ENCODE measurements at regions not wholly inside any gene's neighbourhood (a gene's known extent, or its start where the extent isn't known, plus 50 kb on each side); places are given as distances from the start of the nearest gene placed in this dataset.
A peak's percentile ranks its signal among the peaks of the same experiment; 100 is the strongest.

DNA sequence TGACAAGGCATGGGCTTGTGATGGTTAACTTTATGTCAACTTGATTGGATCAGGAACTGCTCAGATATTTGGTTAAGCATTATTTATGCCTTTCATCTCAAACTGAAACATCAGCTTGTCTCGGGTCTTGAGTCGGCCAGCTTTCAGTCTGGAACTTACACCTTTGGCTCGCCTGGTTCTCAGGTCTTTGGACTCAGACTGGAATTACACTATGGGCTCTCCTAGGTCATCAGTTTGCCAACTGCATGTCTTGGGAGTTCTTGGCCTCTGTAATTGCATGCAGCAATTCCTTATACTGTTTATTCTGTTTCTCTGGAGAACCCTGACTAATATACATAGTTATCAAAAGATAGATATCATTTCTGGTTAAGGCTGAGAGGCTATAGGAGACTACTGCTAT is 653.7 kb downstream of the ADGRL2 start:
- DNase-seq (no peak), ATAC-seq (no peak)
- intact Hi-C loops (cut with DNase I): no loop called here

DNA sequence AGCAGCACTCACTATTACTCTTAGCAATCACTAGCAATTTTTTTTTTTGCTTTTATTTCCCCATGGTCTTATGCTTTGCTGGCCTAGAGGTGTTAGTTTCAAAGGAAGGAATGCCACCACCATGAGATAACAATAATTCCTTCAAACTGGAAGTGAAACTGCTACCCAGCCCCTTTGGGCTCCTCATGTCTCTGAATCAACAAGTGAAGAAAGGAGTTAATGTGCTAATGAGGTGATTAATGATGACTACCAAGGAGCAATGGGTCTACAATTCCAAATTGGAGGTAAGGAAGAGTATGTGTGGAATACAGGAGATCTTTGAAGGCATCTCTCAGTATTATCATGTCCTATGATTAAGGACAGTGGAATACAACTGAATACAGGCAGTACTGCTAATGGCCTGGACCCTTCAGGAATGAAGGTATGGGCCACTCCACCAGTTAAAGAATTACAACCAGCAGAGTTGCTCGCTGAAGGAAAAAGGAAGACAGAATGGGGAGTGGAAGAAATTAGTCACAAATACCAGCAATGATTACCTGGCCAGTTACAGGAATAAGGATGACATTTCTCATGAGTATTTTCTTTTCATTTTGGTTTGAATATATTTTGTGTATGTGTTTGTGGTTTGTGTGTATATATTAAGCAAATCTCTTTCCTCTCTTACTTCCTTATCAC is 652.9 kb downstream of the ADGRL2 start:
- ATAC-seq (no peak), DNase-seq (no peak)
- intact Hi-C loops (cut with DNase I): no loop called here

DNA sequence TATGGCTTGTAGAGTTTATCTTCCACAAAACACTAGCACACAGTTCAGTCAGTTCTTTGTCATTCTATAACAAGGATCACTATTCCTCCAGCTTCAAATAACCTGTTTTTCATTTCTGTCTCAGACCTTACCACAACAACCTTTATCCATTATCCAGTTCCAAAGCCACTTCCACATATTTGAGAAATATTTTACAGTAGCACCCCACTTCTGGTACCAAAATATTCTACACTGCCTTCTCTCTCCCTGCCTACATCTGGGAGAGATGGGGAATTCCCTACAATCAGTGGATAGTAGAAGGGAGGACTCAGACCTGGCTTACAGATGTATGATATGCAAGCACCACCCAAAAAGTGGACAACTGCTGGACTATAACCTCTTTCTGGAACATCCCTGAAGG is 651.4 kb downstream of the ADGRL2 start:
- intact Hi-C loops (cut with DNase I): no loop called here
- ATAC-seq: no peak
- no peak for DNase-seq

DNA sequence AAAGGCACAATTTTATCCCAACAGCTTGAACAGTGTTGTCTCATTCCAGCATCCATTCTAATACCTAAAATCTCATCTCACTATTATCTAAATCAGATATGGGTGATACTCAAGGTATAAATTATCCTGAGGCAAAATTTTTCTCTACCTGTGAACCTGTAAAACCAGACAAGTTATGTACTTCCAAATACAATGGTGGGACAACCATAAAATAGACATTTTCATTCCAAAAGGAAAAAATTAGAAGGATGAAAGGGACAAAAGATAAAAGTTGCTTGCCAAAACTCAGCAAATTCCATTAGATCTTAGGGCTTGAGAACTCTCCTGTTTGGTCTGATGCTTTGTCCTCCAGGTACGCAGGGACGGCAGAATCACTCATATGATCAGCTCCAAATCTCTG is 650.5 kb downstream of the ADGRL2 start:
- intact Hi-C loops (cut with DNase I): no loop called here

DNA sequence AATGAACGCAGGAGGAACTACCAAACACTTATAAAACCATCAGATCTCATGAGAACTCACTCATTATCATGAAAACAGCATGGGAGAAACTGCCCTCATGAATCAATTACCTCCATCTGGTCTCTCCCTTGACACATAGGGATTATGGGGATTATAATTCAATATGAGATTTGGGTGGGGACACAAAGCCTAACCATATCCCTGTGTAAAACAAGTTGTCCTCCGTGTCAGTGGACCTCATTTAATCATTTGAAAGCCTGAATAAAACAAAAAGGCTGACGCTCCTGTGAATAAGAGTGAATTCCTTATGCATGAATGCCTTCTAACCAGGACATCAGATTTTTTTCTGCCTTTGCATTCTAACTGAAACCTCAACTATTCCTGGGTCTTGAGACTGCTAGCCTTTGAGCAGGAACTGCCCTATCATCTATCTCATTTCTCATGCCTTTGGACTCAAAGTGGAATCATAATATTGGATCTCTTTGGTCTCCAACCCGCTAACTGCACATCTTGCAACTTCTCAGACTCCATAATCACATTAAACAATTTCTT is 648.8 kb downstream of the ADGRL2 start:
- no peak for ATAC-seq
- intact Hi-C loops (cut with DNase I): no loop called here
- no peak for DNase-seq

More for the DNA sequence above, 650.5 kb downstream of the ADGRL2 start:
- no peak for DNase-seq
- ATAC-seq: no peak

DNA sequence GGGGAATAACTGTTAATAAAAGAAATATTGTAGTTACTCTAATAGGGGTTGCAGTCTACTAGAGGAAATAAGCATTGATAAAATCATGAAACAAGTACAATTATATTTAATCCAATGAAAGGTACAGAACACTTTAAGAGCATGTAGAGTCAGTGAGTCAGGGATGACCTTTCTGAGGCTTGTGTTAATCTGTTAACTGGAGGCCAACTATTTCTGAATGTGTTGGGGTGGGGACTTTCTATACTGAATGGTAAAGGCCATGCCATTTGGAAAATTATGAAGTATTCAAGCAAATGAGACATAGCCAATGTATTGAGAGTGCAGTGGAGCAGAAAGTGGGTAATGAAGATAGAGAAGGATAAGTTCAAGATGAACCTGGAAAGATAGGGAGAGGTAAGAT is 646.2 kb downstream of the ADGRL2 start:
- DNase-seq (no peak), ATAC-seq (no peak)
- intact Hi-C loops (cut with DNase I): no loop called here

DNA sequence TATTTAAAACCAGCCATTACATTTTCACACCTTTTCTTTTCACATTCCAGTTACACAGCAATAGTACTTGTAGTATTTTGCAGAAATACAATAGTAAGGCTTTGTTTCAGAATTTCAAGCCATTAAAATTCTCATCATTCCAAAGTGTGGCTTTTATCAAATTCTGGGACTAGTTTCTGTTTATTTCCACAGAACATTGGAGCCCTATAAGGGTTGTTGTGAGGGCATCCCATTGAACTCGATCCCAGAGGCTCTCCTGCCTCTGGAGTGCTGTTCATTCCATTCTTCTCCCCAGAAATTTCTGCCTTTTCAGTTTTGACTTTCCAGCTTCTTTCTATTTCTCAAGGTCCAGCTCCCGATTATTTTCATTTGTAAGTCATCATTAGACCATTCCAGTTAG is 645.5 kb downstream of the ADGRL2 start:
- intact Hi-C loops (cut with DNase I): no loop called here
- ATAC-seq (peak in 1 of 2 donors; percentile 55), DNase-seq (no peak)

DNA sequence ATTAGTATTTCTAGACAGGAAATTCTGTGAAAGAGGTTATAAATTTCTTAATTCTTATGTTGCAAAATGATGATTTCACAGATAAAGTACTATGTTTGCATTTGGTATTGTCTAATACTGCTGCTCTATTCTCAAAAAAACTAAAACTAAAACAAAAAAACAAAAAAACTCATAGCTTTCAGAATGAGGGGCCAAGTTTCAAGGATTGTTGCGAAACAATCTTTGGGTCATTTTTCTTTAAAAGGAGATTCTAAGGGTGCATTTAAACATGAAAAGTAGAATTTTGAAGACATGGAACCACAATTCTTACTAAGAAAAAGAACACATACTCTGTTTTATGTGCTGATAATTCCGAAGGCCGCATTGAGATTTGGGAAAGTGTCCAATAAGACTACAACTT is 645.1 kb downstream of the ADGRL2 start:
- intact Hi-C loops (cut with DNase I): no loop called here
- DNase-seq (no peak), ATAC-seq (peak in 1 of 2 donors; percentile 15)

DNA sequence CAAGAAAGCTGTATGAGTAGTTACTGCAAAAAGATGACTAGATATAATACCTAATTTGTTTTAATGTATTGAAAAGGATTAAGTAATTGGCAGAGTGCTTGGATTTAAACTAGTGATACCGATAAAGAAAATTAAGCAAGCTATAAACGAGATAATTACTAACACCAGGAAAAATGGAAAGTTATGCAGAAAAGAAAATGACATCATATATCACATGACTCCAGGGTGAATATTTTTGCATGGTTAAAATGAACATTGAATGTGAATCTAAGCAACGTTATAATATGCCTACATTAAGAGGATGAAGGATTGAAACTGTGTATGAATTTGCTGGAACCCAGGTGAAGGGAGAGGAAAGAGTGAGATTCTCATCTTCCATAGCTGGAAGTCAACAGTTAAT is 644.4 kb downstream of the ADGRL2 start:
- ATAC-seq (no peak), DNase-seq (no peak)
- intact Hi-C loops (cut with DNase I): no loop called here

DNA sequence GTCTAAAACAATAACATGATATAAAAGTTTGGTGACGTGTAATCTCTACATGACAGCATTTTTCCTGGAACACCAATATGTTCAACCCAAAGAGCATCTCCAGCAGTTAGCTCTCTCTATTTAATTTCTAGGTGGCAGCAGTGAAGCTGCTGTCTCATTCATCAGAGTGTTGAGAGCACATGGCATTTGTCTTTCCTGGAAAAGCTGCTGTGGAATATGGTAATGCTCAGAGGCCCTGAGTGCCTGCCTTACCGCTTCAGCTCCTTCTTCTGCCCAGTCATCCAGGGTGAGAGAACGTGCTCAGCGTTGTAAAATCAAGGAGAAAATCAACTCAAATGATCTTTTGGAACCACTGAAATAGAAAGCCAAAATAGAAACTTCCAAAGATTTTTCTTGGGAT is 640.7 kb downstream of the ADGRL2 start:
- DNase-seq (no peak), ATAC-seq (no peak)
- intact Hi-C loops (cut with DNase I): no loop called here

DNA sequence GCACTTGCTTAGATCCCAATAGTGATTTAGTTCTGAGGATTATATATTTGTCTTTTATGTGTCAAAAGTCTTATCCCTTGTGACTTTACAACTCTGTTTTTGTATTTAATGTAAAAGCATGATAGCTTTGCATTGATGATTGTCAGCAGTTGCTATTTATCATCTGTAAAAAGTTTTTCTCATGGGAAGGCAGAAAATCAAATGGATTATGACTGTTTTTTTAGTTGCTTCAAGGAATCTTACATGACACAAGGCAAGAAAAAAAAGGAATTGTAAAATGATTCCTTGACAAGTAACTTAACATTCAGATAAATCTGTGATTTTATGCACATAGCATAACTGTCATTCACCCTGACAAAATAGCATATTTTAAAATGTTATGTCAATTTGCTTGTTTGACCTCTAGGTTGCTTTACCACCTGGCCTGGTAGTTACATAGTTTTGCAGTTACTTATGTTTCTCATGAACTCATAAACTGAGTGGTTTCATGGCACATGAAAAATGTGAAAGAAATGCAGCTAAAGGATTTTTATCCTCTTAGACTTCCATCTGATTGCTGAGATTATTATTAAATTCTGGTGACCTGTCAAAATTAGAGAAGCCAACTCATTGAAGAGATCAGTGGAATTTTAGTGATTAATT is 622.6 kb downstream of the ADGRL2 start:
- intact Hi-C loops (cut with DNase I): no loop called here
- DNase-seq (no peak), ATAC-seq (no peak)

DNA sequence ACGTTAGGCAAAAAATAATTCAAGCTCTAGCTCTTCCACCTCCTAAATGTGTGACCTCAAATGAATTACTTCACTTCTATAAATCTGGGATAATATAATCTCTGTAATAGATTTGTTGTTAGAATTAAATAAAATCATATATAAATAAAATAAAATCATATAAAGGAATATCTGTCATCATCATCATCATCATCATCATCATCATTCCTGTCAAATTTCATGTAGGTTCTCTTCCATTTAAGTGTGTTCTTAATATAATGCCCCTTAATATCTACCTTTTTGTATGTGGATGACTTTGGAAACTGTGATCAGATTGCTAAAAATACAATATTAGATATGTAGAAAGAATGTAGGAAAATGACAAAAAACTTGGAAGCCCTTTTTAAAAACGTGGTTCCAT is 621.0 kb downstream of the ADGRL2 start:
- intact Hi-C loops (cut with DNase I): no loop called here
- ATAC-seq: no peak
- DNase-seq: no peak

DNA sequence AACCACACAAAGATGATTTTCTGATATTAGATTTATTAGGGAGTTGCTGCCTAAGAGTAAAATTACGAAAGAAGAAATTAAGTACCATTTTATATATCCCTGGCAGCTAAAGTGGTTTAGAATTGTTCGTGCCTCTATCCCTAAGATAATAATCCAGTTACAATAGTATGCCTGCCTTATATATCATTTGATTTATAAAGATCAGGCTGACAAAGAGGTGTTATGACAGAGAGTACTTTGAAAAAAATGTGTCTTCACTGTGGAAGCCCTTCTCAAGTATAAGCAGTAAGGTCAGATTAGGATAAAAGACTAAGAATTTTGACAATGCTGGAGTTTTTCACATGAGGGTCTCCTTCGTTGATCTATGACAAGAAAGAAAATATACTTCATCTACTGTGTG is 619.9 kb downstream of the ADGRL2 start:
- DNase-seq: no peak
- intact Hi-C loops (cut with DNase I): no loop called here
- no peak for ATAC-seq

DNA sequence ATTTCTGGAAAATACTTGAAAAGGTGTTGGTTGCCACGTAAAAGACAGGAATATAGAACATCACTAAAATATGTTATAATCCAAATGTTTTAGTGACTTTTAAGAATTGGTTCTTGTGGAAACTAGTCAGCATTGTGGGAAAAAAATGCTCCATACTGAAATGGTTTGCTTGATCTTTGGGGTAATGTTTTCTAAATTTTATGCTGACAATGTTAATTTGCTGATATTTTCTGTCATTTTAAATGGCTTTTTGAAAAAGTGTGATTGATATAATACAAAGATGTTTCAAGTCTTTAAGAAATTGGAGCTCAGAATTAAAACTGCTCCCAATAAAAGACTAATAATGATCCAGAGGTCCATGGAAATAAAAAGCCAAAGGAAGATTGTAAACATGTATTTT is 610.9 kb downstream of the ADGRL2 start:
- intact Hi-C loops (cut with DNase I): no loop called here
- DNase-seq (no peak), ATAC-seq (no peak)

DNA sequence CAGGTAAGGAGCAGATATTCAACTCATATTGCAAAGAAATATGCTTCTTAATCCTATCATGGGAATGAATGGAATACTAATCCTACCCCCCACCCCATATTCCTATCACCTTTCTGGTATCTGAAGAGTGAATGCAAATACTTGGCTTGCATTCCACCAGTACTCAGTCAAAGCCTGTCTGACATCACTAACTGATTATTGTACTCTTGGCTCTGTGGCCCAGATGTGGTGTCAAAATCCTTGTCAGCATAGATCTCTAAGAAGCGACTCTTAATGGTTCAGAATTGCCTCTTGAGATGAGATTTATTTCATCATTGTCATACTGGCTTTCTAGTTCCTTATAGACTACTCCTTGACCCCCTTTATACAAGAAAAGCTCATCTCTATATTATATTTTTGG is 604.6 kb downstream of the ADGRL2 start:
- intact Hi-C loops (cut with DNase I): no loop called here
- ATAC-seq (no peak), DNase-seq (no peak)

DNA sequence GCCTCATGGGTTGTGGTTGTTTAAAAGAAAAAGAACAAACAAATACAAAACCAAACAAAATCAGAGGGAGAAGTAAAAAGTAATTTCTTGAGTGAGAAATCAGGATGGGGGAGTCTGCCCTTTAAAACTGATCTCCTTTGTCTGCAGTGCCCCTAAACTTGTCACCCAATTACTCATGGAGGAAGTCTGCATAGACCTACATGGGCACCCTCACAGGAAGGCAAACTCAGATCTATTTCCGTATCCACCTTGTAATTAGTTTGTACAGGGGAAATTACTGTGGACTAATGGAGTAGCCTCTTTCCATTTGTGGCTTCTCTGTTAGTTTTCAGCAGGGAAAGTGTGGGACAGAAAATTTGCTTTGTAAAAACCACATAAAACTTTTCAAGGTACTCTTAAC is 600.4 kb downstream of the ADGRL2 start:
- DNase-seq (no peak), ATAC-seq (no peak)
- intact Hi-C loops (cut with DNase I): no loop called here

DNA sequence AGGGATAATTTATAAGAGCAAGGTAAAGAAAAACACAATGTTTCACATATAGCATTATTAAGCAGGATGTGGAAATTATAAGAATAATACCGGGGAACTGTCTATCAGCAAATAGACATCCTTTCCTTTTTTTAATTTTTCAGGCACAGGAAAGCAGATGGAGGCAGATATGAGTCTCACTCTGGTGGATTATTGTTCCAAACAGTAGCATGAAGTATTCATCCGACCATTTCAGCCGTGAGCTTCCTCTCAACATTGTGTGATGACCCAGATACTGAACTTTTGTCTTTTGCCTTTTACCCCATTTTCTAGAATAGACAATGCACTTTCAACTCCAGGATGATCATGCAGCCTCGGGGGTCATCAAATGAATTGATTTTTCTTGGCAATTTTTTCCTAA is 599.8 kb downstream of the ADGRL2 start:
- intact Hi-C loops (cut with DNase I): no loop called here
- DNase-seq: no peak
- ATAC-seq: no peak

DNA sequence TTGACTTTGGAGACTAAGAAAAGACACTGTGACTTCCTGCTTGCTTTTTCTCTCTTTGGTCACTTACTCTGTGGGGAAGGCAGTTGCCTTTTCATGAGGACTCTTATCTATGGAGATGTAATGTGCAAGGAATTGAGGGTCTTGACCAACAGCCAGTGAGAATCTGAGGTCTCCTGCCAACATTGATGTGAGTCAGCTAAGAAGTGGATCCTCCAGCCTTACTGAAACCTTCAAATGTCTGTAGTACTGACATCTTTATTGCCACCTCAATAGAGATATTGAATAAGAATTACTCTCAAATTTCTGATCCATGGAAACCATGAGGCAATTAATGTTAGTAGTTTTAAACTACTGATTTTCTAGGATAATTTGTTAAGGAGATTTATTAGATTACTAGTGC is 598.4 kb downstream of the ADGRL2 start:
- intact Hi-C loops (cut with DNase I): no loop called here
- DNase-seq (no peak), ATAC-seq (no peak)

DNA sequence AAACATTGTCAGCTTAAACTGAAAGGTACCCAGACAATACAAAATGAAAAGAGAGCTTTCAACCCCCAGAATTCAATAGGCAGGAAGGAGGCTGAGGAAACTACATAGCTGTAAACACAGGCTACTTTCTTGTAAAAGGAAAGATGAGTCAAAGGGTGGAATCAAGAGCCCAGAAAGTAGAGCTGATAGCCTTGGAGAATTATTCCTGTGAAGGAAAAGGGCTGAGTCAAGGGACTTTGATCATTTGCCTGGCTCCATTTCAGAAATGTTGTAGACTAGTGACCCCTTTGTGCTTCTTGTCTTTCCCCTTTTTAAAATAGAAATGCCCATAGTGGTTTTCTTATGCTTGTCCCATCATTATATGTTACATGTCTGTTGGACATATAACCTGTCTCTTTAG is 597.6 kb downstream of the ADGRL2 start:
- intact Hi-C loops (cut with DNase I): no loop called here
- DNase-seq (no peak), ATAC-seq (no peak)

DNA sequence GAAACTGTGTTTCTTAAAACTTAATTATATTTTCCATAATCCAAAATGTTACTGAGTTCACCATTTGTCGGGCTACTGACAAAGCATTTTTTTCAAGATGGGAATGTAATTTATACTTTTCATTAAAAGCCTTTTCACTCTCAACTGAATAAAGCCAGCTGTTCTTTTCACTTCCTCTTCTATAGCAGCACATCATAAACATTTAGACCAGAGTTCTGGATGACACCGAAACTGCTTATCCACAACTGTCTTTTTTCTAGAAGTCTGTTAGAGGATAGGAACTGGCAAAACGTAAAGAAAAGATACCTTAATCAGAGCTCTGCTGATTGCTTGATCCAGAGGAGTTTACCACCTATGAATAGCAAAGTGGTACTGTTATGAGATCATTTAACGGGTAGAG is 594.7 kb downstream of the ADGRL2 start:
- intact Hi-C loops (cut with DNase I): no loop called here
- DNase-seq (no peak), ATAC-seq (no peak)

DNA sequence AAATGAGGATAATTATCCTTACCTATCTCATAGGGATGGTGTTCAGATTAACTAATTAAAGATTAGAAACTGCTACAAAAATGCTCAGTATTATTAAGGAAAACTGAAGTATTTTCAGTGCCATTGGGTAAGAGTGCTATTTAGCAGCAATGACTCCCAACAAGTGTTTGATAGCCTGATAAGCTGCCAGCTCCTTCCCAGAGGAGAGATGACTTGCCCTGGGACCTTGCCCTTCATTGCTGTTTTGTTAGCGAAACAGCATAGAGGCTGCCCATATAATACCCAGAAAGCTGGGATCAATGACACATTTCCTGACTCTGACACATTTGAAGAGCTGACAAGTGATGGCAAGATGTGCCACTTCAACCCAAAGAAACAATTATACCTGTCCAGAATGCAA is 592.2 kb downstream of the ADGRL2 start:
- intact Hi-C loops (cut with DNase I): no loop called here
- DNase-seq: no peak
- ATAC-seq: no peak

All from left cardiac atrium (tissue), 4 donors.